ENCODE measurements at regions not wholly inside any gene's neighbourhood (a gene's known extent, or its start where the extent isn't known, plus 50 kb on each side); places are given as distances from the start of the nearest gene placed in this dataset.

DNA sequence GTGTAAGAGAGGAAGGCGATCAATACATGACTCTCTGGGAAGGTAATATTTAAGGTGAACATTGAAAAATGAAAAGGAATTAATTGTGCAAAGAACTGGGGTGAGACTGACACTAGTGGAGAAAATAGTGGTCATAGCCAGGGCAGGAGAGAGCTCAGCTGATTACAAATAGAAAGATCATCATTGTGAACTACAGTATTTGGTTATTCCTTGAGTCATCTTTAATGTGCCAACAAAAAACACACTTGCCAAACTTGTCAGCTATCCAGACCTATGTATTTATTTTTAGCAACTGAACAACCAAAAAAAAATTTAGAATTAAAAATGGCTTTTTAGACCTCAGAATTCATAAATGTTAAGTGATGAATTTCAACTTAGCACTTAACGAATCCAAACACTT lies 749.8 kb upstream of the CDH9 start:
- TF ChIP-seq, protein P1, sequence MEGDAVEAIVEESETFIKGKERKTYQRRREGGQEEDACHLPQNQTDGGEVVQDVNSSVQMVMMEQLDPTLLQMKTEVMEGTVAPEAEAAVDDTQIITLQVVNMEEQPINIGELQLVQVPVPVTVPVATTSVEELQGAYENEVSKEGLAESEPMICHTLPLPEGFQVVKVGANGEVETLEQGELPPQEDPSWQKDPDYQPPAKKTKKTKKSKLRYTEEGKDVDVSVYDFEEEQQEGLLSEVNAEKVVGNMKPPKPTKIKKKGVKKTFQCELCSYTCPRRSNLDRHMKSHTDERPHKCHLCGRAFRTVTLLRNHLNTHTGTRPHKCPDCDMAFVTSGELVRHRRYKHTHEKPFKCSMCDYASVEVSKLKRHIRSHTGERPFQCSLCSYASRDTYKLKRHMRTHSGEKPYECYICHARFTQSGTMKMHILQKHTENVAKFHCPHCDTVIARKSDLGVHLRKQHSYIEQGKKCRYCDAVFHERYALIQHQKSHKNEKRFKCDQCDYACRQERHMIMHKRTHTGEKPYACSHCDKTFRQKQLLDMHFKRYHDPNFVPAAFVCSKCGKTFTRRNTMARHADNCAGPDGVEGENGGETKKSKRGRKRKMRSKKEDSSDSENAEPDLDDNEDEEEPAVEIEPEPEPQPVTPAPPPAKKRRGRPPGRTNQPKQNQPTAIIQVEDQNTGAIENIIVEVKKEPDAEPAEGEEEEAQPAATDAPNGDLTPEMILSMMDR (IDR thresholded peaks at IDR 0.05; ENCODE audit: low read depth, low read length, poor library complexity, severe bottlenecking): no peak
- no peak for TF ChIP-seq EZH2phosphoT487 (IDR thresholded peaks at IDR 0.05; ENCODE audit: borderline replicate concordance, low read length)
